A549 (cell line): ENCODE measurements at regions not wholly inside any gene's neighbourhood (a gene's known extent, or its start where the extent isn't known, plus 50 kb on each side); places are given as distances from the start of the nearest gene placed in this dataset.

Source experiments
- ATAC-seq, 2 experiments: fragments of 200-7000 bp in 1 of 2; fragments of >200 bp in 1 of 2; cut with Nextera tagmentation in 1 of 2; cut with Tn5 transposase in 1 of 2; 3 replicates each; pipeline versions ENCODE4 v1.8.0 to v1.9.1; 2018 to 2020; ENCODE audit warnings: mild to moderate bottlenecking in 1 of 2, moderate library complexity in 1 of 2
- CTCF ChIA-PET: fragments of 300-600 bp; sonication (Branson Sonifier 250); formaldehyde crosslinking; extraction: SDS; loops from one replicate; lab custom pipeline; 2021; ENCODE audit warnings: antibody characterized with exemption, inconsistent platforms; lab: Yijun Ruan, JAX
- POLR2A ChIA-PET: fragments of 350-600 bp; formaldehyde crosslinking; extraction: SDS; loops from one replicate; lab custom pipeline; 2021; ENCODE audit warnings: antibody characterized with exemption, inconsistent platforms; lab: Yijun Ruan, JAX
- DNase-seq, 2 experiments: peaks; one replicate each; pipeline versions ENCODE4 v3.0.0 to v3.0.0-alpha.2; 2011 to 2016; ENCODE audit warnings: low read depth in 1 of 2, low spot score in 1 of 2
- FAIRE-seq: peaks from 2 replicates; lab custom pipeline; 2011; peaks lifted over from hg19 to GRCh38; lab: Jason Lieb, UNC
- H3K27ac ChIP-seq, 2 experiments: fragments of >200 bp; sonication (Bioruptor Twin); formaldehyde crosslinking; 3 replicates each; pipeline ENCODE4 v1.5.1; 2016 to 2017
- H3K4me1 ChIP-seq: fragments of >200 bp; sonication (Bioruptor Twin); formaldehyde crosslinking; 3 replicates; pipeline ENCODE4 v1.6.1; 2016
- H3K4me2 ChIP-seq: fragments of >200 bp; sonication (Bioruptor Twin); formaldehyde crosslinking; 3 replicates; pipeline ENCODE4 v1.6.1; 2016
- H3K4me3 ChIP-seq: fragments of >200 bp; sonication (Bioruptor Twin); formaldehyde crosslinking; 3 replicates; pipeline ENCODE4 v1.5.1; 2016
- H3K9me3 ChIP-seq: fragments of >200 bp; sonication (Bioruptor Twin); formaldehyde crosslinking; 3 replicates; pipeline ENCODE4 v1.6.1; 2016
- BCL3 ChIP-seq: fragments of >200 bp; sonication (Bioruptor Twin); formaldehyde crosslinking; IDR thresholded peaks from 3 replicates; pipeline ENCODE4 v1.6.1; 2016
- CBX8 ChIP-seq: fragments of 200-600 bp; sonication (generic); IDR thresholded peaks from 2 replicates; pipeline ENCODE4 v1.6.1; 2016
- CEBPB ChIP-seq, 2 experiments: fragments of >200 bp in 1 of 2; sonication (Bioruptor Twin) in 1 of 2; formaldehyde crosslinking in 1 of 2; IDR thresholded peaks; 2 replicates each; pipeline ENCODE4 v1.6.1; 2012 to 2016
- CHD2 ChIP-seq: fragments of 150-350 bp; IDR thresholded peaks from 2 replicates; pipeline ENCODE4 v1.6.1; 2014; ENCODE audit warnings: low read length; ENCODE audit not compliant: partially characterized antibody
- CHD4 ChIP-seq: fragments of 200-600 bp; sonication (generic); IDR thresholded peaks from 2 replicates; pipeline ENCODE4 v1.6.1; 2016; ENCODE audit warnings: antibody characterized with exemption, mild to moderate bottlenecking, borderline replicate concordance
- EP300 ChIP-seq, 2 experiments: fragments of >200 bp; sonication (Bioruptor Twin); formaldehyde crosslinking; IDR thresholded peaks; 2 replicates in 1 of 2; 3 replicates in 1 of 2; pipeline ENCODE4 v1.6.1; 2016 to 2017
- ESRRA ChIP-seq: fragments of 150-350 bp; IDR thresholded peaks from 2 replicates; pipeline ENCODE4 v1.6.1; 2014; ENCODE audit warnings: mild to moderate bottlenecking, low read length, borderline replicate concordance
- FOXS1 ChIP-seq: fragments of 250-450 bp; sonication (Bioruptor Pico); IDR thresholded peaks from 2 replicates; pipeline ENCODE4 v1.5.0; 2020; ENCODE audit warnings: mild to moderate bottlenecking, moderate library complexity
- HES2 ChIP-seq: fragments of >200 bp; sonication (Bioruptor Twin); formaldehyde crosslinking; IDR thresholded peaks from 2 replicates; pipeline ENCODE4 v1.6.1; 2016
- HEYL ChIP-seq: fragments of 250-450 bp; sonication (Bioruptor Pico); IDR thresholded peaks from 2 replicates; pipeline ENCODE4 v1.8.0; 2021; ENCODE audit warnings: mild to moderate bottlenecking, moderate library complexity
- HOXB13 ChIP-seq: fragments of 250-450 bp; sonication (Bioruptor Pico); IDR thresholded peaks from 2 replicates; pipeline ENCODE4 v1.5.0; 2020; ENCODE audit warnings: low read depth, mild to moderate bottlenecking, moderate library complexity
- JUNB ChIP-seq: fragments of >200 bp; sonication (Bioruptor Twin); formaldehyde crosslinking; IDR thresholded peaks from 2 replicates; pipeline ENCODE4 v1.6.1; 2016
- KDM1A ChIP-seq: fragments of 200-600 bp; sonication (generic); IDR thresholded peaks from 2 replicates; pipeline ENCODE4 v1.6.1; 2016; ENCODE audit warnings: low read depth, mild to moderate bottlenecking
- MAZ ChIP-seq: fragments of 150-350 bp; IDR thresholded peaks from 2 replicates; pipeline ENCODE4 v1.6.1; 2014; ENCODE audit warnings: antibody characterized with exemption, low read depth, low read length, borderline replicate concordance
- NFE2L2 ChIP-seq: fragments of 150-350 bp; conservative IDR thresholded peaks from 2 replicates; pipeline ENCODE4 v1.6.1; 2014; ENCODE audit warnings: low read length
- NR3C1 ChIP-seq: fragments of >200 bp; sonication (Bioruptor Twin); formaldehyde crosslinking; IDR thresholded peaks from 3 replicates; pipeline ENCODE4 v1.6.1; 2017
- PHF8 ChIP-seq: fragments of 200-600 bp; sonication (generic); IDR thresholded peaks from 2 replicates; pipeline ENCODE4 v1.6.1; 2016; ENCODE audit warnings: low read depth, mild to moderate bottlenecking, antibody characterized with exemption, moderate library complexity, borderline replicate concordance
- POLR2A ChIP-seq: IDR thresholded peaks from 2 replicates; pipeline ENCODE4 v1.6.1; 2012; ENCODE audit warnings: mild to moderate bottlenecking, low read length
- RFX5 ChIP-seq: fragments of 450-650 bp; IDR thresholded peaks from 2 replicates; pipeline ENCODE4 v1.7.1; 2014; ENCODE audit warnings: antibody characterized with exemption, mild to moderate bottlenecking, moderate library complexity
- SREBF2 ChIP-seq: fragments of 450-650 bp; IDR thresholded peaks from 2 replicates; pipeline ENCODE4 v1.6.1; 2014; ENCODE audit warnings: mild to moderate bottlenecking, moderate library complexity
- TFCP2L1 ChIP-seq: fragments of 250-450 bp; sonication (Bioruptor Pico); IDR thresholded peaks from 2 replicates; pipeline ENCODE4 v1.5.0; 2021; ENCODE audit warnings: mild to moderate bottlenecking
- ZC3H11A ChIP-seq: fragments of 450-650 bp; IDR thresholded peaks from 2 replicates; pipeline ENCODE4 v1.6.1; 2014; ENCODE audit warnings: antibody characterized with exemption, mild to moderate bottlenecking
- ZNF302 ChIP-seq: fragments of 250-450 bp; sonication (Bioruptor Pico); IDR thresholded peaks from 2 replicates; pipeline ENCODE4 v1.9.0; 2021; ENCODE audit warnings: inconsistent platforms, mild to moderate bottlenecking, moderate library complexity
- WGBS: methylation state at CpG from one replicate; pipeline ENCODE4 v1.1.6; 2017; ENCODE audit errors: missing lambda C conversion rate; 5-methylcytosine and 5-hydroxymethylcytosine counted together
- TF ChIP-seq, protein P1 (sequence below): fragments of >200 bp; sonication (Bioruptor Twin); formaldehyde crosslinking; IDR thresholded peaks from 3 replicates; pipeline ENCODE4 v1.5.1; 2016
- TF ChIP-seq, protein P2 (sequence below): IDR thresholded peaks from 2 replicates; pipeline ENCODE4 v1.6.1; 2012
- TF ChIP-seq, protein P3 (sequence below): IDR thresholded peaks from 2 replicates; pipeline ENCODE4 v1.6.1; 2012; ENCODE audit warnings: low read depth, borderline replicate concordance

GRCh38 chr4:149952101-149952500 lies 126.1 kb upstream of the DCLK2 start:
- TF ChIP-seq TFCP2L1 (CRISPR knock-in tag) (no peak), ESRRA (no peak), RFX5 (no peak), CBX8 (no peak), SREBF2 (no peak), HOXB13 (CRISPR knock-in tag) (no peak), CEBPB (IDR thresholded peaks at IDR 0.05) (no peak), CHD2 (no peak), EP300 (IDR thresholded peaks at IDR 0.05) (no peak), HES2 (no peak), KDM1A (no peak)
- TF ChIP-seq, protein P1, sequence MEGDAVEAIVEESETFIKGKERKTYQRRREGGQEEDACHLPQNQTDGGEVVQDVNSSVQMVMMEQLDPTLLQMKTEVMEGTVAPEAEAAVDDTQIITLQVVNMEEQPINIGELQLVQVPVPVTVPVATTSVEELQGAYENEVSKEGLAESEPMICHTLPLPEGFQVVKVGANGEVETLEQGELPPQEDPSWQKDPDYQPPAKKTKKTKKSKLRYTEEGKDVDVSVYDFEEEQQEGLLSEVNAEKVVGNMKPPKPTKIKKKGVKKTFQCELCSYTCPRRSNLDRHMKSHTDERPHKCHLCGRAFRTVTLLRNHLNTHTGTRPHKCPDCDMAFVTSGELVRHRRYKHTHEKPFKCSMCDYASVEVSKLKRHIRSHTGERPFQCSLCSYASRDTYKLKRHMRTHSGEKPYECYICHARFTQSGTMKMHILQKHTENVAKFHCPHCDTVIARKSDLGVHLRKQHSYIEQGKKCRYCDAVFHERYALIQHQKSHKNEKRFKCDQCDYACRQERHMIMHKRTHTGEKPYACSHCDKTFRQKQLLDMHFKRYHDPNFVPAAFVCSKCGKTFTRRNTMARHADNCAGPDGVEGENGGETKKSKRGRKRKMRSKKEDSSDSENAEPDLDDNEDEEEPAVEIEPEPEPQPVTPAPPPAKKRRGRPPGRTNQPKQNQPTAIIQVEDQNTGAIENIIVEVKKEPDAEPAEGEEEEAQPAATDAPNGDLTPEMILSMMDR, result no peak
- no peaks in the 10 kb centered on the region for H3K4me1 ChIP-seq
- no peak for ATAC-seq
- FAIRE-seq, result no peak
- H3K4me3 ChIP-seq, result no peak overlapping the region
- WGBS, result 76% methylated on average over 1 of the region's 1 CpG
- H3K9me3 ChIP-seq, result no peaks in the 10 kb centered on the region
- ChIA-PET CTCF (no interaction called here), POLR2A (no interaction called here)
- no peak for DNase-seq
- no peak overlapping the region for H3K4me2 ChIP-seq
- H3K27ac ChIP-seq, result no peak overlapping the region

- Histone ChIP-seq H3K4me3 (no peak overlapping the region), H3K4me1 (no peaks in the 10 kb centered on the region), H3K27ac (no peak overlapping the region), H3K4me2 (no peak overlapping the region), H3K9me3 (no peaks in the 10 kb centered on the region)
- whole genome bisulfite sequencing, result 28% methylated on average over 4 of the region's 5 CpGs
- POLR2A ChIA-PET, result no interaction called here
- no peak for FAIRE-seq
- TF ChIP-seq HEYL (CRISPR knock-in tag) (no peak), JUNB (no peak), CEBPB (IDR thresholded peaks at IDR 0.05) (no peak)
- TF ChIP-seq, protein P2, sequence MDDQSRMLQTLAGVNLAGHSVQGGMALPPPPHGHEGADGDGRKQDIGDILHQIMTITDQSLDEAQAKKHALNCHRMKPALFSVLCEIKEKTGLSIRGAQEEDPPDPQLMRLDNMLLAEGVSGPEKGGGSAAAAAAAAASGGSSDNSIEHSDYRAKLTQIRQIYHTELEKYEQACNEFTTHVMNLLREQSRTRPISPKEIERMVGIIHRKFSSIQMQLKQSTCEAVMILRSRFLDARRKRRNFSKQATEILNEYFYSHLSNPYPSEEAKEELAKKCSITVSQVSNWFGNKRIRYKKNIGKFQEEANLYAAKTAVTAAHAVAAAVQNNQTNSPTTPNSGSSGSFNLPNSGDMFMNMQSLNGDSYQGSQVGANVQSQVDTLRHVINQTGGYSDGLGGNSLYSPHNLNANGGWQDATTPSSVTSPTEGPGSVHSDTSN, result no peak
- ATAC-seq, result no peak
- CTCF ChIA-PET, result no interaction called here
- no peak for DNase-seq
These were observed 125.5 kb upstream of the DCLK2 start for GRCh38 chr4:149952716-149953115.

DNA sequence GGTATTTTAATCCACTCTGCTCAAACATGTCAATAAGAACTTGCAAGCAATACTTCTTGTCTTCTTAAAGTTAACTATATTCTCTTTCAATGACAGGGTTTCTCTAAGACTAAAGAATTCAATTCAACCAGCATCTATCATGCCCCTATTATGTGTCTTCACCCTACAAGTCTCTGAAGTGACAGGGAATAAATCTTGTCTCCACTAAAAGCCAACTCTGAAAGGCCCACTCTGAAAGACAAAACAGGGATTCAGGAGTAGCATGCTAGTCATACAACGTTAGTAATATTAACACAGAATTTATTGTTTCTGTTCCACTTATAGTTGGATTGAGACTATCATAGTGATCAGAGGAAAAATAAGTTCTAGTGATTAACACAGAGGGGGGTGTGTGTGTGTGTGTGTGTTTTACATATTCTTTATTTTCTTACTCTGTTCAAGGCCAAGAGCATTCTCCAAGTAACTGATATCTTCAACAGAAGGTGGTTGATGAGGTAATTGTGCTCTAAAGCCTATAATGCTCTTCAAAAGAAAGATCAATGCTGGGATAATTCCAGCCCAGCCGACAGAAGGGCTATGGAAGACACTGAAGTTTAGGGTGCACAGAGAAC lies 122.4 kb upstream of the DCLK2 start:
- no peak for FAIRE-seq

More for the DNA sequence above, 122.4 kb upstream of the DCLK2 start:
- H3K4me2 ChIP-seq, result no peak overlapping the region
- no peaks in the 10 kb centered on the region for H3K9me3 ChIP-seq
- WGBS, result 53% methylated on average over 2 of the region's 2 CpGs
- H3K27ac ChIP-seq, result no peak overlapping the region
- POLR2A ChIA-PET, result no interaction called here
- TF ChIP-seq CHD4, result no peak
- TF ChIP-seq BCL3, result no peak
- no peak for TF ChIP-seq PHF8
- no peak for TF ChIP-seq MAZ
- no peak for TF ChIP-seq JUNB
- TF ChIP-seq ZC3H11A, result no peak
- no peak for TF ChIP-seq TFCP2L1 (CRISPR knock-in tag)
- TF ChIP-seq POLR2A, result no peak
- TF ChIP-seq, protein P3, sequence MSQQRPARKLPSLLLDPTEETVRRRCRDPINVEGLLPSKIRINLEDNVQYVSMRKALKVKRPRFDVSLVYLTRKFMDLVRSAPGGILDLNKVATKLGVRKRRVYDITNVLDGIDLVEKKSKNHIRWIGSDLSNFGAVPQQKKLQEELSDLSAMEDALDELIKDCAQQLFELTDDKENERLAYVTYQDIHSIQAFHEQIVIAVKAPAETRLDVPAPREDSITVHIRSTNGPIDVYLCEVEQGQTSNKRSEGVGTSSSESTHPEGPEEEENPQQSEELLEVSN, result no peak
- TF ChIP-seq NFE2L2, result no peak
- TF ChIP-seq CEBPB (IDR thresholded peaks at IDR 0.05), result no peak
- TF ChIP-seq FOXS1 (CRISPR knock-in tag), result no peak
- no peak for TF ChIP-seq ZNF302 (CRISPR knock-in tag)
- no peak for TF ChIP-seq NR3C1
- no peak for ATAC-seq
- no peaks in the 10 kb centered on the region for H3K4me1 ChIP-seq
- no peak overlapping the region for H3K4me3 ChIP-seq
- DNase-seq, result no peak
- CTCF ChIA-PET, result no interaction called here
